ENCODE measurements at regions not wholly inside any gene's neighbourhood (a gene's known extent, or its start where the extent isn't known, plus 50 kb on each side); places are given as distances from the start of the nearest gene placed in this dataset.

- no peak overlapping the region for H3K4me3 ChIP-seq (replicated peaks; ENCODE audit: low read depth, low read length)
- no peaks in the 10 kb centered on the region for H3K27me3 ChIP-seq (replicated peaks; ENCODE audit: control insufficient read depth, insufficient read depth, low read length)
- H3K36me3 ChIP-seq (ENCODE audit: control insufficient read depth, insufficient read depth, low read length), result no peaks in the 10 kb centered on the region
- no peak for TF ChIP-seq CTCF (IDR thresholded peaks at IDR 0.05; ENCODE audit: insufficient read depth, low read length, poor library complexity, severe bottlenecking)
- DNase-seq (ENCODE audit: extremely low read depth, insufficient read length), result no peak
Measured at GRCh38 chr4:36000941-36001557, 243.3 kb downstream of the ARAP2 start.

GRCh38 chr4:36003051-36003450 lies 241.3 kb downstream of the ARAP2 start:
- H3K36me3 ChIP-seq (ENCODE audit: control insufficient read depth, insufficient read depth, low read length), result no peaks in the 10 kb centered on the region
- H3K4me3 ChIP-seq (replicated peaks; ENCODE audit: low read depth, low read length), result no peak overlapping the region
- TF ChIP-seq CTCF (IDR thresholded peaks at IDR 0.05; ENCODE audit: insufficient read depth, low read length, poor library complexity, severe bottlenecking), result no peak
- no peaks in the 10 kb centered on the region for H3K27me3 ChIP-seq (replicated peaks; ENCODE audit: control insufficient read depth, insufficient read depth, low read length)
- no peak for DNase-seq (ENCODE audit: extremely low read depth, insufficient read length)

- no peaks in the 10 kb centered on the region for H3K27me3 ChIP-seq (replicated peaks; ENCODE audit: control insufficient read depth, insufficient read depth, low read length)
- no peak for DNase-seq (ENCODE audit: extremely low read depth, insufficient read length)
- H3K36me3 ChIP-seq (ENCODE audit: control insufficient read depth, insufficient read depth, low read length), result no peaks in the 10 kb centered on the region
- no peak overlapping the region for H3K4me3 ChIP-seq (replicated peaks; ENCODE audit: low read depth, low read length)
- no peak for TF ChIP-seq CTCF (IDR thresholded peaks at IDR 0.05; ENCODE audit: insufficient read depth, low read length, poor library complexity, severe bottlenecking)
Measured at GRCh38 chr4:36004204-36004851, 240.0 kb downstream of the ARAP2 start.

GRCh38 chr4:36006226-36006625 lies 238.1 kb downstream of the ARAP2 start:
- TF ChIP-seq CTCF (IDR thresholded peaks at IDR 0.05; ENCODE audit: insufficient read depth, low read length, poor library complexity, severe bottlenecking), result no peak
- no peaks in the 10 kb centered on the region for H3K27me3 ChIP-seq (replicated peaks; ENCODE audit: control insufficient read depth, insufficient read depth, low read length)
- no peak for DNase-seq (ENCODE audit: extremely low read depth, insufficient read length)
- no peaks in the 10 kb centered on the region for H3K36me3 ChIP-seq (ENCODE audit: control insufficient read depth, insufficient read depth, low read length)
- H3K4me3 ChIP-seq (replicated peaks; ENCODE audit: low read depth, low read length), result no peak overlapping the region

GRCh38 chr4:36010397-36010929 lies 233.9 kb downstream of the ARAP2 start:
- no peak overlapping the region for H3K4me3 ChIP-seq (replicated peaks; ENCODE audit: low read depth, low read length)
- no peaks in the 10 kb centered on the region for H3K27me3 ChIP-seq (replicated peaks; ENCODE audit: control insufficient read depth, insufficient read depth, low read length)
- no peaks in the 10 kb centered on the region for H3K36me3 ChIP-seq (ENCODE audit: control insufficient read depth, insufficient read depth, low read length)
- no peak for DNase-seq (ENCODE audit: extremely low read depth, insufficient read length)
- TF ChIP-seq CTCF (IDR thresholded peaks at IDR 0.05; ENCODE audit: insufficient read depth, low read length, poor library complexity, severe bottlenecking), result no peak
